Kidney epithelial cell (primary cell): ENCODE measurements at regions not wholly inside any gene's neighbourhood (a gene's known extent, or its start where the extent isn't known, plus 50 kb on each side); places are given as distances from the start of the nearest gene placed in this dataset.

Experiments
- DNase-seq: peaks from one replicate; pipeline ENCODE4 v3.0.0-alpha.2; 2010; ENCODE audit warnings: low read depth
- H3K27me3 ChIP-seq: 2 replicates; pipeline ENCODE4 v1.6.0; 2011; ENCODE audit warnings: low read length; ENCODE audit not compliant: control insufficient read depth, insufficient read depth
- H3K36me3 ChIP-seq: 2 replicates; pipeline ENCODE4 v1.5.1; 2011; ENCODE audit warnings: low read length; ENCODE audit not compliant: control insufficient read depth, insufficient read depth
- H3K4me3 ChIP-seq: 2 replicates; pipeline ENCODE4 v1.5.1; 2011; ENCODE audit warnings: low read depth, mild to moderate bottlenecking, control low read depth, low read length
- TF ChIP-seq, protein P1 (sequence below): IDR thresholded peaks from 2 replicates; pipeline ENCODE4 v1.5.1; 2011; ENCODE audit warnings: mild to moderate bottlenecking, moderate library complexity, low read length, control low read depth, inconsistent platforms; ENCODE audit not compliant: insufficient read depth, poor library complexity, severe bottlenecking

DNA sequence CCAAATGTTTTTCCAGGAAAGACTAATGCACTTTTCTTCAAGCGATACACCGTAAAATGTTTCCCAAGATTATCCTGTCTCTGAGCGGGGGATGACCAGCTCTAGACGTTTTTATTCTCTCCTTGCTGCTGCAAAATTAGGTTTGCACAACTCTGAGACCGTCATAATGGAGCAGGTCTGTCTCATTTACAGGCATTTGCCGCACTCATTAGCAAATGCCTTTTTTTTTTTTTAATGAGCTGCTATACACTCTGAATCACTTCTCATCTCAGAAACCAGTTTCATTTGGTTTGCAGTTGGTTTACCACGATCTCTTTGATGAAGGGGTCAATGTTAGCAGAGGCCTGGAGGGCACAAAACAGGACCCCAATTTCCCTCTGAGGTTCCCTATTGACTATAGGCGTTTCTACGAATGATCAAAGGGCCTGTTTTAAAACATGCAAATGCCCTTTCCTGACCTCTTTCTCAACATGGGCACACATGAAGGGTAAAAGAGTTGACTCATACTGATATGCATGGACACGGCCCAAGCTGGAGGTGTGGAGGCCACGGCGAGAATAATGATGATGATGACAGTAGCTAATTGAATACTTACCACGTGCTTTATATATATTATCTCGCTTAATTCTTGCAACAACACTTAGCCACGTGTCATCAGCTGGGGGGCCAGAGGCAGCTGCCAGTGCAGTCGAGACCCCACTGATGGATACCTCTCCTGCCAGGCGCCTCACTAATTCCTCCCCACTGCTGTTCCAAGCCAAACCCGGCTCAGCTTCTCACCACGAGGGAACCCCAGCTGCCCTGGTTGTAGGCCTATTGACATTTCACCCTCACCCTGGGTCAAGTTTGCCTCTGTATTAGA is 89.9 kb upstream of the PTCH1 start:
- Histone ChIP-seq H3K27me3 (no peaks in the 10 kb centered on the region), H3K36me3 (no peaks in the 10 kb centered on the region), H3K4me3 (no peak overlapping the region)
- DNase-seq, result no peak
- TF ChIP-seq, protein P1, sequence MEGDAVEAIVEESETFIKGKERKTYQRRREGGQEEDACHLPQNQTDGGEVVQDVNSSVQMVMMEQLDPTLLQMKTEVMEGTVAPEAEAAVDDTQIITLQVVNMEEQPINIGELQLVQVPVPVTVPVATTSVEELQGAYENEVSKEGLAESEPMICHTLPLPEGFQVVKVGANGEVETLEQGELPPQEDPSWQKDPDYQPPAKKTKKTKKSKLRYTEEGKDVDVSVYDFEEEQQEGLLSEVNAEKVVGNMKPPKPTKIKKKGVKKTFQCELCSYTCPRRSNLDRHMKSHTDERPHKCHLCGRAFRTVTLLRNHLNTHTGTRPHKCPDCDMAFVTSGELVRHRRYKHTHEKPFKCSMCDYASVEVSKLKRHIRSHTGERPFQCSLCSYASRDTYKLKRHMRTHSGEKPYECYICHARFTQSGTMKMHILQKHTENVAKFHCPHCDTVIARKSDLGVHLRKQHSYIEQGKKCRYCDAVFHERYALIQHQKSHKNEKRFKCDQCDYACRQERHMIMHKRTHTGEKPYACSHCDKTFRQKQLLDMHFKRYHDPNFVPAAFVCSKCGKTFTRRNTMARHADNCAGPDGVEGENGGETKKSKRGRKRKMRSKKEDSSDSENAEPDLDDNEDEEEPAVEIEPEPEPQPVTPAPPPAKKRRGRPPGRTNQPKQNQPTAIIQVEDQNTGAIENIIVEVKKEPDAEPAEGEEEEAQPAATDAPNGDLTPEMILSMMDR, result no peak

DNA sequence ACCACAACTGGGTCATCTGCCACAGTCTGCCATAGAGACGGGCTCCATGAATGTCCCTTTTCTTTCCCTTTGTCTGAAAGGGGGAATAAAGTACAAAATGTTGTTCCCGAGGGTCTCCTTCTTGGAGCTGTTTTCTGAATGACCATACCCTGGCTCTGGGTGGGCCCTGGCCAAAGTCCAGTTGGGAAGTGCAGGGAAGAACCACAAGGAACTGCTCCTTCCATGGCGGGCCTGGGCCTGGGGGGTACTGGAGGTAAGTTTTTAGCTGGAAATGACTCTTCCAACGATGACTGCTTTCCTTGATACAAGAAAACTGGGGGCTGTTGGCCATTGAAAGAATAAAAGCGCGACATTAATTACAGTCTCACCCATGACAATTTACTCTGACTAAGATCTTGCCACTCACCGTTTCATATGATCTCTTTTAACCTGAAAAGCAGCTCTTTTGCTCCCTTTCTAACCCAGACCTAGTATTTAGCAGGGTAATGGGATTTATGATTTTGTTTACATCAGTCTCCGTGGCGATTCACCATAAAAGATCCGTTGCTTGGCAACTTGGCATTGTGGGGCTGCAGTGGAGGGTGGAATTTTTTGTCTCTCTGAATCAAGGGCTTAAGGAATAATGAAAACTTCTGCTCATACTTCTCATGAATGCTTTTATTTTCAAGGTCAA is 89.2 kb upstream of the PTCH1 start:
- Histone ChIP-seq H3K36me3 (no peaks in the 10 kb centered on the region), H3K27me3 (no peaks in the 10 kb centered on the region), H3K4me3 (no peak overlapping the region)
- DNase-seq, result no peak
- TF ChIP-seq, protein P1, result no peak

DNA sequence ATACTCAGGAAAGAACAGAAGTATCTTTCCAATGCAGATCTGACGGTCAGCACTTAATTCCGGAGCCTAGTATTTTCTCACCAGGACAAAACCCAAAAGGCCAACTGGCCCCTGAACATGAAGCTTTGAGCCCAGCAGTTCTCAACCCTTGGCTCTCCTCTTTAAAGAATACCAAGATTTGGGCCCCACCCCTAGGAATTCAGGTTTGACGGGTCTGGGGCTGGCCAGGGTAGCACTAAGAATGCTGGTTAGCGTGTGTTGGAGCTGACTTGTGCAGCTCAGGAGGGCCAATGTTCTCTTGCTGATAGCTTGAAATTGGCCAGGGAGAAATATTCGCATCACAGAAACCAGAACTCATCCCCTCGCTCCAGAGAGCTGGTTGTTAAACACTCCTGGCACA is 88.3 kb upstream of the PTCH1 start:
- H3K36me3 ChIP-seq, result no peaks in the 10 kb centered on the region
- DNase-seq, result no peak
- no peaks in the 10 kb centered on the region for H3K27me3 ChIP-seq
- H3K4me3 ChIP-seq, result no peak overlapping the region
- TF ChIP-seq, protein P1, result no peak

DNA sequence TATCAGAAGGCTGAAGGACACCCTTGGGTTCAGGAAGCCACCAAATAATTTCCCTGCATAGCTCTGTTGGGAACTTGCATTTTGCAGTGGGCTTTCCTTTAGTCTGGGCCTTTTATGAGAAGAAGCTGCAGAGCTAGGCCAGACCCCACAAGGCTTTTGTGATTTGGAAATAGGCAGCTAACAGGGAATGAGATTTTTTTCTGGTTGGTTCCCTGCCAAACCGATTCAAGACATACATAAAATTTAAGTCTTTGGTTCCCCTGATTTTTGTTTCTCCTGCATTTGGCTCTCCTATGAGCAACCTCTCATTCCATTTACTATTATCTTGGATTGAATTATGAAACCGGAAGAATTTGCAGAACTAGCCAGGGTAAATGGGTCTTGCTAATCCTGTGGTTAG is 81.5 kb upstream of the PTCH1 start:
- H3K4me3 ChIP-seq, result no peak overlapping the region
- DNase-seq, result no peak
- TF ChIP-seq, protein P1, result no peak
- H3K27me3 ChIP-seq, result no peaks in the 10 kb centered on the region
- no peaks in the 10 kb centered on the region for H3K36me3 ChIP-seq

DNA sequence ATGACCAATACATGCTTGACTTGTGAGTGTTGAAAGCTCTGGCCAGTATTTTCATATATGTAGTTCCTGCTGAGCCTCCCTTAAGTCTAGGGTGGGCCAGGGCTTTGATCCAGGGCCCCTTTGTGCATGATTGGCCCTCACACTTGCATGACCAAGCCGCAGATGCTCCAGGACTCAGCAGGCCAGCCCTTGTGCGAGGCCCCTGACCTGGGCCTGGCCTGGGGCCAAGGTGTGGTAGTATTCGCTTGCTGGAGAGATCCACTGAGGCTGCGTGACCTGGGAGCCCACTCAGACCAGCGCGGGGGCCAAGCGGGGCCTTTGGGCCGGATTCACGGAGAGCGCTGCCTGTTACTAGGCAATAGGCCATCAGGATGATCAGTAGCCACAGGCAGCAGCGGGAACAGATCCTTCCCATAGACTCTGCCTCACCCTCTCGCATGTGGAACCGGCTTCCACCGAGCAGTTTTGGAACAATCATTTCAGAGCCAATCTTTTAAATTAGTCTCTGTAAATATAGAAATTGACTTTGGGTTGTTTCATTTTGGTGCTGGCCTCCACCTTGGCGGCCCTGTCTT is 79.0 kb upstream of the PTCH1 start:
- H3K4me3 ChIP-seq, result no peak overlapping the region
- H3K27me3 ChIP-seq, result no peaks in the 10 kb centered on the region
- H3K36me3 ChIP-seq, result no peaks in the 10 kb centered on the region
- TF ChIP-seq, protein P1, result no peak
- no peak for DNase-seq
